Loucy (cell line): ENCODE measurements at regions not wholly inside any gene's neighbourhood (a gene's known extent, or its start where the extent isn't known, plus 50 kb on each side); places are given as distances from the start of the nearest gene placed in this dataset.

Experiments used
- H2AFZ ChIP-seq: fragments of 200-600 bp; sonication (generic); 2 replicates; pipeline ENCODE4 v1.6.0; 2016; ENCODE audit warnings: antibody characterized with exemption, mild to moderate bottlenecking, low read length, moderate library complexity
- H3F3A ChIP-seq: fragments of 200-600 bp; 2 replicates; pipeline ENCODE4 v1.6.0; 2016; ENCODE audit warnings: antibody characterized with exemption, low read depth, mild to moderate bottlenecking
- H3K27me3 ChIP-seq: fragments of 200-600 bp; sonication (generic); 2 replicates; pipeline ENCODE4 v1.6.1; 2014; ENCODE audit warnings: low read length, mild to moderate bottlenecking; ENCODE audit not compliant: insufficient read depth, poor library complexity, severe bottlenecking
- H3K36me3 ChIP-seq: fragments of 200-600 bp; sonication (generic); 2 replicates; pipeline ENCODE4 v1.6.1; 2016; ENCODE audit warnings: low read length; ENCODE audit not compliant: insufficient read depth
- H3K4me1 ChIP-seq: fragments of 200-600 bp; sonication (generic); 2 replicates; pipeline ENCODE4 v1.5.1; 2014; ENCODE audit warnings: low read length, mild to moderate bottlenecking; ENCODE audit not compliant: insufficient read depth, poor library complexity, severe bottlenecking
- H3K4me2 ChIP-seq: fragments of 200-600 bp; sonication (generic); 2 replicates; pipeline ENCODE4 v1.6.0; 2014; ENCODE audit warnings: antibody characterized with exemption, low read length, low read depth, mild to moderate bottlenecking; ENCODE audit not compliant: poor library complexity, severe bottlenecking
- H3K4me3 ChIP-seq: fragments of 200-600 bp; sonication (generic); 2 replicates; pipeline ENCODE4 v1.5.1; 2014; ENCODE audit warnings: low read length, mild to moderate bottlenecking, mixed read lengths; ENCODE audit not compliant: poor library complexity, severe bottlenecking
- H3K79me2 ChIP-seq: fragments of 200-600 bp; sonication (generic); 2 replicates; pipeline ENCODE4 v1.6.1; 2014; ENCODE audit warnings: low read length; ENCODE audit not compliant: insufficient read depth
- H3K9ac ChIP-seq: fragments of 200-600 bp; sonication (generic); 2 replicates; pipeline ENCODE4 v1.6.0; 2014; ENCODE audit warnings: mild to moderate bottlenecking, low read depth, low read length, moderate library complexity; ENCODE audit not compliant: poor library complexity, severe bottlenecking
- H3K9me2 ChIP-seq: fragments of 200-600 bp; sonication (generic); replicated peaks from 2 replicates; pipeline ENCODE4 v1.6.1; 2016; ENCODE audit warnings: low read depth, low read length, mixed read lengths
- H3K9me3 ChIP-seq: fragments of 200-600 bp; sonication (generic); 2 replicates; pipeline ENCODE4 v1.6.1; 2014; ENCODE audit warnings: mild to moderate bottlenecking, antibody characterized with exemption, low read length, low read depth; ENCODE audit not compliant: insufficient read depth
- H4K20me1 ChIP-seq: fragments of 200-600 bp; sonication (generic); 2 replicates; pipeline ENCODE4 v1.6.0; 2014; ENCODE audit warnings: antibody characterized with exemption, low read length, mild to moderate bottlenecking; ENCODE audit not compliant: insufficient read depth, poor library complexity, severe bottlenecking
- CTCF ChIP-seq: fragments of 200-600 bp; sonication (generic); conservative IDR thresholded peaks from 2 replicates; pipeline ENCODE4 v1.5.1; 2014; ENCODE audit warnings: mild to moderate bottlenecking, antibody characterized with exemption, low read length
- EZH2phosphoT487 ChIP-seq: fragments of 200-600 bp; IDR thresholded peaks from 2 replicates; pipeline ENCODE4 v1.6.1; 2018; ENCODE audit warnings: antibody characterized with exemption, mild to moderate bottlenecking, moderate library complexity, borderline replicate concordance

DNA sequence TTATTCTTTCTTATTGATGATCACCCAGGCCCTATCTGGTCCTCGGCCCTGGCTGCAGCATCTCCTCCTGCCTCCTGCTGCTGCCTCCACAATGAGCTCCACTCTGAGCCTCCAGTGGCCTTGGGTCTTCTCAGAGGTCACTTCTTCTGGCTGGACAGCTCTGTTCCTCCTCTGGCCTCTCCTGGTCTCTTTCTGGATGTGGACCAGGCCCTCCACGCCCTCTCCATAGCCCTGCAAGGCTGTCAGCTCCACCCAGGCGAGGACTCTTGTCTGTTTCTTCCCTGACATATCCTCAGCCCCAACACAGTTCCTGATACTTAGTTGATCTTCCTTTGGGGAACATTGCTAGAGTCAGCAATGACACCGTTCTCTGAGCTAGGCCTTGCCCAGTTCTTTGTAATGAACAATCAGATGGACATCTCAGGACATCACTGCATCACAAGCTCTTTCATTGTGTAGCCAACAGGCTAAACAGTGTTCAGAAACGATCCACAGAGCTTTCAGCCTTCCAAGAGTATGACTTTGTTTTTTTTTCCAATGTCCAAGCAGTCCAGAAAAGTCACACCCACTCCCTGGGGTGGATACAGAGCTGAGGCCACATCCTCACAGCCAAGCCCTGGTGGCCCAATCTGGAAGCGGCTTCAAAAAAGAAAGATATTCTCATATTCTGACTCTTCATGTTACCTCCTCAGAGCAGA, 62.5 kb upstream of the DNAH5 start:
- no peaks in the 10 kb centered on the region for H3K9me2 ChIP-seq
- TF ChIP-seq EZH2phosphoT487 (no peak), CTCF (no peak)
- H3K36me3 ChIP-seq, result no peaks in the 10 kb centered on the region
- H3K4me2 ChIP-seq, result no peak overlapping the region
- no peaks in the 10 kb centered on the region for H3F3A ChIP-seq
- H3K9ac ChIP-seq, result no peak overlapping the region
- no peaks in the 10 kb centered on the region for H3K79me2 ChIP-seq
- no peak overlapping the region for H3K4me3 ChIP-seq
- no peaks in the 10 kb centered on the region for H3K4me1 ChIP-seq
- no peaks in the 10 kb centered on the region for H4K20me1 ChIP-seq
- H3K27me3 ChIP-seq, result no peaks in the 10 kb centered on the region
- no peaks in the 10 kb centered on the region for H3K9me3 ChIP-seq
- H2AFZ ChIP-seq, result no peak overlapping the region

- TF ChIP-seq EZH2phosphoT487 (no peak), CTCF (no peak)
- Histone ChIP-seq H3K4me2 (no peak overlapping the region), H4K20me1 (no peaks in the 10 kb centered on the region), H3F3A (no peaks in the 10 kb centered on the region), H3K27me3 (no peaks in the 10 kb centered on the region), H3K9me2 (no peaks in the 10 kb centered on the region), H3K9ac (no peak overlapping the region), H2AFZ (no peak overlapping the region), H3K4me1 (no peaks in the 10 kb centered on the region), H3K9me3 (no peaks in the 10 kb centered on the region), H3K4me3 (no peak overlapping the region), H3K79me2 (no peaks in the 10 kb centered on the region), H3K36me3 (no peaks in the 10 kb centered on the region)
Measured at GRCh38 chr5:14004598-14005394, 60.3 kb upstream of the DNAH5 start.

DNA sequence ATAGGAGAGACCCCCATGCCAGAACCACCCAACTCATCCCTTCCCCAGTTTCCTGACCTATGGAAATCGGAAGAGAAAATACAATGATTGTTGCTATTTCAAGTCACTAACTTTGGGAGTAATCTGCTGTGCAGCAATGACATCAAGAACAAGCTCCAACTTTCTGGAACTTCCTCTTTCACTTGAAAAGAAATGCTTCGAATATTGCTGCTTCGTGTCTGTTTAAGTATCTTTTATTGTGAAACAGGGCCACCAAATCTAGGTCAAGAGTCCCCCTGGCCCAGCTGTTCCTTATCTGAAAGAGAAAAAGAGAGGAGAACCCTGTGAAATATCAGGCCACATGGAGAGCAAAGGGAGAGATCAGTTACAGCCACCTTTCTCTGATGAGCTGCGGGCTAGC, 59.4 kb upstream of the DNAH5 start:
- Histone ChIP-seq H3K9me3 (no peaks in the 10 kb centered on the region), H3K79me2 (no peaks in the 10 kb centered on the region), H2AFZ (no peak overlapping the region), H3K4me1 (no peaks in the 10 kb centered on the region), H3K4me3 (no peak overlapping the region), H3K27me3 (no peaks in the 10 kb centered on the region), H3K4me2 (no peak overlapping the region), H3F3A (no peaks in the 10 kb centered on the region), H3K9ac (no peak overlapping the region), H3K36me3 (no peaks in the 10 kb centered on the region), H4K20me1 (no peaks in the 10 kb centered on the region), H3K9me2 (no peaks in the 10 kb centered on the region)
- TF ChIP-seq EZH2phosphoT487, result no peak
- no peak for TF ChIP-seq CTCF
